Brain pericyte (primary cell): ENCODE measurements at regions not wholly inside any gene's neighbourhood (a gene's known extent, or its start where the extent isn't known, plus 50 kb on each side); places are given as distances from the start of the nearest gene placed in this dataset.
"Not testable (repeated sequence)": the region's sequence is repeated elsewhere in the genome, so short reads cannot be mapped to it uniquely, and the experiment has no call there.

Experiments used
- DNase-seq: peaks from one replicate; pipeline ENCODE4 v3.0.0-alpha.2; 2012; ENCODE audit warnings: low read depth, low spot score

DNA sequence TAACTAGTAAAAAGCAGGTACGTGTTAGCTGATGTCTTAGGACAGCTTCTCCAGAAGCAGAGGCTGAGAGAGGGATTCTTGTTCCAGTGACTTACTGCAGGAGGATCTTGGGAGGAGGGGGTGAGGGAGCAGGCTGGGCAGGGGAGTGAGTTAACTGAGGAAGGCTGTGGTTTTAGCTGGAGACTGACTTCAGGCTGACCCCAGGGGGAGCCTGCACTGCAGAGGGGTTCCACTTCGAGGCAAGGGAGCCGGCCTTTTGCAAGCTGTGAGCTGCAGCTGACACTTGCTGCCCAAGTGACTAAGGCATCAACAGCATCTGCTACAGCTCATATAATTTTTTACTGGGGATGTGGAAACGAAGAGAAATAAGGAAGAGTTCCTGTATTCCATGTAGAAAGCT is 50.4 kb upstream of the SOD1 start:
- no peak for DNase-seq

DNA sequence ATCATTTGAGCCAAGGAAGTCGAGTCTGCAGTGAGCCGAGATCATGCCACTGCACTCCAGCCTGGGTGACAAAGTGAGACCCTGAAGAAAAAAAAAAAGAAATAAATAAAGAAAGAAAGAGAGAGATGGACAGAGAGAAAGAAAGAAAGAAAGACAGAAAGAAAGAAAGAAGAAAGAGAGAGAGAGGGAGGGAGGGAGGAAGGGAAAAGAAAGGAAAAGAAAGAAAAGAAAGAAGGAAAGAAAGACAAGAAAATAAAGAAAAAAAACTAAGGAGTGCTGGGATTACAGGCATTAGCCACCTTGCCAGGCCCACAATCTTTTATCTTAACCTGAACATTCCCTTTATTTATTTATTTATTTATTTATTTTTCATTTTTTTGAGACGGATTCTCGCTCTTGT is 51.7 kb upstream of the SOD1 start:
- DNase-seq: no peak

DNA sequence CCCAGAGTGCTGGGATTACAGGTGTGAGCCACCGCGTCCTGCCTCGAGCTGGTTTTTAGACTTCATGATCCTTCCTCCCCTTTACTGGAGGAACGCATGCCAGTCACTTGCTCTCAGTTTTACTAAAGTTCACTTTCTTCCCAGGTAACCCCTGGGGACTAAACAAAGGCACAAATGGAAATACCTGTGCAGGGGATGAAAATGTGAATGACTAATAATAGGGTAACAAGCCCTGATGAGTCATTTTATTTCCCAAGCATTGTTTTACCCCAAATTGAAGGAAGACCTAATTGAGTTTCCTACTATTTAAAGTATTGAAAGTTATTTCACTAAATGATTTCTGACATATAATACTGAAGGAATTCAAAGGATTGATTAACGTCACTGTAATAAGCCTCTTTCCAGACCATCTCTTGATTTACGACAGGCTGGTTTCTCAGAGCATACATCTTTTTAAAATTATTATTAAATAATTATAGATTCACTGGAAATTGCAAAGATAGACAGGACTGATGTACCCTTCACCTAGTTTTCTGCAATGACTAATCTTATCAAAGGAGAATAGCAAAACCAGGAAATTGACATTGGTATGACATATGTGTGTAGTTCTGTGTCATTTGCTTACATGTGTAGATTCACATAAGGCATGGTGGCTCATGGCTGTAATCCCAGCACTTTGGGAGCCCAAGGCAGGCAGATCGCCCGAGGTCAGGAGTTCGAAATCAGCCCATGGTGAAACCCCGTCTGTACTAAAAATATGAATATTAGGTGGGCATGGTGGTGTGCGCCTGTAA is 53.2 kb upstream of the SOD1 start:
- DNase-seq: no peak

GRCh38 chr21:31604591-31605190 is 54.8 kb upstream of the SOD1 start:
- no peak for DNase-seq

DNA sequence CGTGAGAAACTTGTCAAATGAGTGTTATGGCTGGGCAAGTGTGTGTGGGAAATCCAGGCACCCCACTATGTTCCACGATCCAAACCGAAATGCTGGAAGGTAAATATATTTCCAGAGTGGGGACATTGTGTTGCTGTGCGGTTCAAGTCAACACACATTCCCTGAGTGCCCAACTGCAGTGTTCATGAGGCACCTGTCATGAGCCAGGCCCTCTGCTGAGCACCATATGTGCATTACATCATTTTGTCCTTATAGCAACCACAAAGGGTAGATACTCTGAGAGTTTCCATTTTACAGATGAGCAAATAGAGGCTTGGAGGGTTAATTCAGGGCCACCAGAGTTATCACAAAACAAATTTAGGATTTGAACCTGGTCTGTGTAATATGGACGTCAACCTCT is 59.9 kb upstream of the SOD1 start:
- DNase-seq: no peak

DNA sequence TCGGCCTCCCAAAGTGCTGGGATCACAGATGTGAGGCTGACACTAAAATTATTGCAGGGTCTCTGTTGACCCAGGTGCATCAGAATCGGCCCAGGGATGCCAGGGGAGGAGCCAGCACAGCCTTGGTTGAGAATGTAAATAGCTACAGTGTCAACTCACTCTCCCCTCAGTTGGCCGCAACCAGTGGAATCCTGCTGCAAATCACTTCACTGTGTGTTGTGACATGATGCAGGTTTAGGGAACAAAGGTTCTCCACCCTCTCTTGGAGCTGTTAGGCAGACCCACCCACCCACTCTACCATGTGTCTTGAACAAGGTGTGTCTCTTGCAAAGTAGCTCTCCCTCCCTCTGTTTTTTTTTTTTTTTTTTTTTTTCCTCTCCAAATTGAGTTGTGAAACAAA is 60.5 kb upstream of the SOD1 start:
- DNase-seq: no peak

DNA sequence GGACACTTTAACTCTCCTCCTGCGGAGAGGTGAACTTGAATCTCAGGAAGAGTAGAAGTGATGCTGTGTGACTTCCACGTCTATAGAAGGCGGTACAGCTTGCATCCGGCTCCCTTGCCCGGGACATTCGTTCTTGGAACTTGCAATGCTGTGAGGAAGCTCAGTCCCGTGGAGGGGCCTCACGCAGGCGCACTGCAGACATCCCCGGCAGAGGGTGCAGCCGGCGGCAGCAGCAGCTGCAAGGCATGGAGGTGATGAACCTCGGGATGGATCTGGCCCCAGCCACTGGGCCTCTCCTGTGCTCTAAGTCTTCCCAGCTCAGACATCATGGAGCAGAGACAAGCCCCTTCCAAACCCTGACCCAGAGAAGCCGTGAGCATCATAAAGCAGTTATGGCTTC is 61.8 kb upstream of the SOD1 start:
- DNase-seq: no peak

- no peak for DNase-seq
These were observed 63.4 kb upstream of the SOD1 start for GRCh38 chr21:31596055-31596454.

DNA sequence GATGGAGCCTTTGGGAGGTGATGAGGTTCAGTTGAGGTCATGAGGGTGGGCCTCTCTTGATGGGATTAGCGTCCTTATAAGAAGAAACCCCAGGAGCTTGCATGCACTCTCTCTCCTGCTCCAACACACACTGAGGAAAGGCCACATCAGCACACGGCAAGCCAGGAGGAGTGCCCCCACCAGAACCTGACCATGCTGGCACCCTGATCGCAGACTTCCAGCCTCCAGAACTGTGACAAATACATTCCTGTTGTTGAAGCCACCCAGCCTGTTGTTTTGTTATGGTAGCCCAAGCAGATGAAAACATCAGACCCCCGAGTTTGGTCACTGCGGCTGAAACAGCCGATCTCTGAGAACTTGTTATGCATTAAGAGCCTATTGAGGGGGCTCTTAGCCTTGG is 64.8 kb upstream of the SOD1 start:
- DNase-seq: no peak

DNA sequence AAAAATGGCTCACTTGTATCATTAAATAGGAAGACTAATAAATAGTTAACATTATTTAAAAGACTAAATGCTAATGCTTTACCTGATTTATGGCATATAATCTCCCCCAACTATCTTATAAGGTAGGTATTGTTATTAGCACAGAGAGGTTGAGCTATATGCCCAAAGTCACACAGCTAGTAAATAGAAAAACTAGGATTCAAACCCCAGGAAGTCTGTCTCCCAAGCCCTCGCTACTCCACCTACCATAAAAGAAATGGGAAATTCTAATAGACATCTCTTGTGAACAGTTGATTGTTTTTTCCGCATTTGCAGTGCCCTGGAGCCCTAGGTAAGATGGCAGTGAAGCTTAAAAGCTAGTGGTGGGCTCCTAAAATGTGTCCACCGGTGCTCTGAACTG is 65.2 kb upstream of the SOD1 start:
- DNase-seq: no peak

DNA sequence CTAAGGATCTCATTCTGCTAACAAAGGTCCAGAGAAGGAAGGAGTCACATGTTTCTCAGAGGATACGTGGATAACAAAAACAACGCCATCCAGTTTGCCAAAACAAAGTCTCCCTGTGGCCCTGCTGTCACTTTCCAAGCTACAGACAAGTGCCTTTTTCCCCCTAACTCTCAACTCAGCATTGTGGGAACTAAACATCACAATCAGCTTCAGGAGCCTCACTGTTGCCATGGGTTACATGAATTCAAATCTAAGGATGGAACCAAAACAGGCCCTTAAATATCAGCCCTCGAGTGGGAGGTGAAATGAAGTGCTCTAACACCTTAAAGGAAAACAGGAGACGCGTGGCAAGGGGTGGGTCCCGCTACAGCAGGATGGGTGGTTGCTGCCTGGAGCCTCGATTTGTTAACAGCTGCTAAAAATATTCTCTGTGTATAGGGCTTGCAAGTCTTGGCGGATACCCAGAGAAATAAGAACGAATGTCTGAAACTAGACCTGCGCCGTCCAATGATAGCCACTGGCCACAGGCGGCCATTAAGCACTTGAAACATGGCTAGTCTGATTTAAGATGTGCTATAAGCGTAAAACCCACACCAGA is 66.4 kb upstream of the SOD1 start:
- no peak for DNase-seq

DNA sequence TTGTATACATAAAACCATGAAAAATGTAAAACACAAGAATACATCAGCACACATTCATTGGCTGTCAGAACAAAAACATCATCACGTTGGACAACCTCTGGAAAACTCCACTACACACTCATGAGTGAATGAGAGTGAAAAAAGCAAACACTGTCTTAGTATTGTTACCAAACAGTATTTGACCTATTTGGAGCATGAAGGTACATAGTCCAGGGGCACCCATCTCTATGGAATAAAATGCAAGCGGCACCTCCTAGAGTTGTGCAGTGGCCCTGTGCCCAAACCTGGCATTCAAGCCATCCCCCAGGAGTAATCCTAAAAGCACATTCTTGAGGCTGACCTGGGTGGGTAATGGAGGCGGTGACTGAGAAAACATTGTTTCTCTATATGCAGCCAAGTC is 67.0 kb upstream of the SOD1 start:
- DNase-seq: no peak

- DNase-seq: no peak
These were observed 69.7 kb upstream of the SOD1 start for GRCh38 chr21:31589820-31590219.

DNA sequence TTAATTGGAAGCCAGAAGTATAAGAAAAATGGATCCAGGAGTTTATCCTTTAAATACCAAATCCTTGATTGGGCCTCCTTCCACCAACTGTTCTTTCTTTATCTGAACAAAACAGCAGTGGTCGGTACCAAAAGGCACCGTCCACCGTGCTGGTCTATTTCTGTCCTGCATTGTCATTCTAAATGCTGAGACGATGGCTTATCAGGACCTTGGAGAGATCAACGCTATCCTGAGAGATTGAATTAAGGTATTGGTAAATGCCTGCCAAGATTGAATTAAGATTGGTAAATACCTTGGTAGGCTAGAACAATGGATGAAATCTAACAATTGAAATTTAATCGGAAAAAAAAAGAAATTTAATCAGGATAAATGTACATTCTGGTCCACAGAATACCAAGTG is 73.4 kb upstream of the SOD1 start:
- DNase-seq: no peak

GRCh38 chr21:31583937-31584336 is 75.6 kb upstream of the SOD1 start:
- DNase-seq: not testable (repeated sequence)

- DNase-seq: no peak
These were observed 76.0 kb upstream of the SOD1 start for GRCh38 chr21:31583498-31583897.

DNA sequence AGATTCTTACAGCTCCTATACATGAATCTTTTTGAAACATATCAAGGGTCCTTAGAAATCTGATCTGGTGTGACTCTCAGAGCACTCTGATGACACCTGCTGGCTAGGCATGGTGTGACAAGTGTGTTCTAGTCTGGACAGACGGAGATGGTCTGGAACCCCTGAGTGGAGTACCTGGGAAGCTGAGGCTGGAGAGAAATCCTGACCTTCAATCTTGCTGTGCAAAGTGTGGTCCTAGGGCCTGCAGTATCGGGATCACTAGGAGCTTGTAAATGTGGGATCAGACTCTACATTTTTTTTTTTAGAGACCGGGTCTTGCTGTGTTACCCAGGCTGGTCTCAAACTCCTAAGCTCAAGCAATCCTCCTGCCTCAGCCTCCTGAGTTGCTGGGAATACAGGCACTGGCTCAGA is 78.6 kb upstream of the SOD1 start:
- DNase-seq: no peak

GRCh38 chr21:31577271-31577670 is 82.2 kb upstream of the SOD1 start:
- no peak for DNase-seq

DNA sequence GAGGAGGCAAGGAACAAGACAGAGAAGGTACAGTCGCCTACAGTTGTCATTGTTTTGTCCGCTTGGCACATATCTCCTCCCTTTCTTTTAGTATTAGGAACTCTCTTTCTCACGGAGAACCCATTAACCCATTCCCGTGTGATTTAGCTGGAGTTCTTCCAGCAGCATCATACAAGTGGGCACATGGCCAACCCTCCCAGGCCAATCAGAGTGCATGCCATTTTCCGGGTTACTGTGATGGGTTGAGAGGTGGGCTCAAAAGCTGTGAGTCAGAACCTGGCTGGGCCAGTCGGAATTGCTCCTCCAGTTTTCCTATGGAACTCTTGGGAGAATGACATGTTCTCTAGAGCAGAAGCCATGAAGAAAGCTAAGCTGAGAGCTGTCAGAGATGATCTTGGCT is 83.1 kb upstream of the SOD1 start:
- no peak for DNase-seq

- no peak for DNase-seq
These were observed 86.3 kb upstream of the SOD1 start for GRCh38 chr21:31573217-31573616.

GRCh38 chr21:31571879-31572278 is 87.6 kb upstream of the SOD1 start:
- DNase-seq: no peak

GRCh38 chr21:31570824-31571566 is 88.5 kb upstream of the SOD1 start:
- no peak for DNase-seq

DNA sequence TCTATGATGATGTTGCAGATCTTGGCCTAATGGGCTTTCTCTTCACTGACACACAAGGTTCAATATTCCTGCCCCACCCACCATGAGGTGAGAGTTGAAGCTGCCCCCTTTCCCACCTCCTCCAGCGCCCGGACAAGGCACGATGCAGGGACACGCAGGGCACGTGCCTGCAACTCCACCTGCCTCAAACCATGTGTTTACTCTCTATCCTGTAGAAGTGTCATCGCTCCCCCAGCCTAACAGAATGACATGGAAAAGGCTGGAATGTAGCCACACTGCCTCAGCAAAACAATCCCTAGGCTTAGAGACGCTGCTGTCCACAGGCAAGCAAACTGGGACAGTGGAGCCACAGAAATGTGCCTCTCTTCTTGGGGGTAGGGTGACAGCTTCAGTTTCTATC is 92.9 kb upstream of the SOD1 start:
- no peak for DNase-seq
